22Rv1 (cell line): ENCODE measurements at regions not wholly inside any gene's neighbourhood (a gene's known extent, or its start where the extent isn't known, plus 50 kb on each side); places are given as distances from the start of the nearest gene placed in this dataset.

Experiments used
- H3K27ac ChIP-seq: fragments of 450-650 bp; 2 replicates; pipeline ENCODE4 v1.5.1; 2017
- ZFX ChIP-seq: fragments of 450-650 bp; IDR thresholded peaks from 2 replicates; pipeline ENCODE4 v1.6.1; 2017; ENCODE audit warnings: antibody characterized with exemption, borderline replicate concordance
- TF ChIP-seq, protein P1 (sequence below): fragments of 450-650 bp; IDR thresholded peaks from 2 replicates; pipeline ENCODE4 v1.5.1; 2017; ENCODE audit warnings: mild to moderate bottlenecking

DNA sequence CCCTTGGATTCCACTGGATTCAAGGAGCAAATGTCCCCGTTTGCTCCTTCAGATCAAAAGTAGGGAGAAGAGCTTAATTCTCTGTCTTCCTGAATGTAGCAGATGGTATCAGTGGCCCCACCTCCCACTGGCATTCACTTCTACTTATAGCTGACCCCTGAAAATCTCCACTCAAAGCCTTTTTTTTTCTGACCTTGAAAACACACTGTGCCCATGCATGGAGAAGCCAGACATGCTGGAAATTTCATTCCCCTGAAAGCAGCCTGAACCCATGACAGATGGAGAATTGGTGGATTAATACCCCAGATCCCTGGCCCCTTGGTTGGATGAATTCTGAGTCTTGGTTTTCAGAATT, 76.6 kb upstream of the UBAC2 start:
- H3K27ac ChIP-seq, result no peak overlapping the region
- TF ChIP-seq, protein P1, sequence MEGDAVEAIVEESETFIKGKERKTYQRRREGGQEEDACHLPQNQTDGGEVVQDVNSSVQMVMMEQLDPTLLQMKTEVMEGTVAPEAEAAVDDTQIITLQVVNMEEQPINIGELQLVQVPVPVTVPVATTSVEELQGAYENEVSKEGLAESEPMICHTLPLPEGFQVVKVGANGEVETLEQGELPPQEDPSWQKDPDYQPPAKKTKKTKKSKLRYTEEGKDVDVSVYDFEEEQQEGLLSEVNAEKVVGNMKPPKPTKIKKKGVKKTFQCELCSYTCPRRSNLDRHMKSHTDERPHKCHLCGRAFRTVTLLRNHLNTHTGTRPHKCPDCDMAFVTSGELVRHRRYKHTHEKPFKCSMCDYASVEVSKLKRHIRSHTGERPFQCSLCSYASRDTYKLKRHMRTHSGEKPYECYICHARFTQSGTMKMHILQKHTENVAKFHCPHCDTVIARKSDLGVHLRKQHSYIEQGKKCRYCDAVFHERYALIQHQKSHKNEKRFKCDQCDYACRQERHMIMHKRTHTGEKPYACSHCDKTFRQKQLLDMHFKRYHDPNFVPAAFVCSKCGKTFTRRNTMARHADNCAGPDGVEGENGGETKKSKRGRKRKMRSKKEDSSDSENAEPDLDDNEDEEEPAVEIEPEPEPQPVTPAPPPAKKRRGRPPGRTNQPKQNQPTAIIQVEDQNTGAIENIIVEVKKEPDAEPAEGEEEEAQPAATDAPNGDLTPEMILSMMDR, result no peak
- no peak for TF ChIP-seq ZFX

DNA sequence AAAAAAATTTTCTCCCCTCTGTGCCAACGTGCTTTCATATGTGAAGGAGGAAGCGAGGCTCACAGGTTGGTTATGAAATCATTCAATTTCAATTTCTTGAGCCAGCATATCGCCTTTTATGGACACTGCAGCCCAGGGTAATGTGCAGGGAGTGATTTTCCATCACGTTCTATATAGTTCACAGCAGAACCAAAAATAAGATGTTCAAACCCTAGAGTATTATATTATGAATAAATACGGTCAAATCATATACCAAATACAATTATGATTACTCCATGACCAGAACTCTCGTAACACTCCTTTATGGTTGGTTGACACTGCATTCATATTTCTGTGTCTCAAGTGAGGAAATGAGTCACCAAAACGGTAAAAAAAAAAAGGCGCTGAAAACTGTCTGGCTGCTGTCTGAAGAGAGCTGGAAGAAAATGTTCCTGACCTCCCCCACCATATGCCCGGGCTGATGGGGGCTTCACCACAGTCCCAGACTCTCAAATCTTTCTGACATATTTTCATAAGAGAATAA, 75.8 kb upstream of the UBAC2 start:
- TF ChIP-seq, protein P1, result no peak
- no peak for TF ChIP-seq ZFX
- no peak overlapping the region for H3K27ac ChIP-seq

DNA sequence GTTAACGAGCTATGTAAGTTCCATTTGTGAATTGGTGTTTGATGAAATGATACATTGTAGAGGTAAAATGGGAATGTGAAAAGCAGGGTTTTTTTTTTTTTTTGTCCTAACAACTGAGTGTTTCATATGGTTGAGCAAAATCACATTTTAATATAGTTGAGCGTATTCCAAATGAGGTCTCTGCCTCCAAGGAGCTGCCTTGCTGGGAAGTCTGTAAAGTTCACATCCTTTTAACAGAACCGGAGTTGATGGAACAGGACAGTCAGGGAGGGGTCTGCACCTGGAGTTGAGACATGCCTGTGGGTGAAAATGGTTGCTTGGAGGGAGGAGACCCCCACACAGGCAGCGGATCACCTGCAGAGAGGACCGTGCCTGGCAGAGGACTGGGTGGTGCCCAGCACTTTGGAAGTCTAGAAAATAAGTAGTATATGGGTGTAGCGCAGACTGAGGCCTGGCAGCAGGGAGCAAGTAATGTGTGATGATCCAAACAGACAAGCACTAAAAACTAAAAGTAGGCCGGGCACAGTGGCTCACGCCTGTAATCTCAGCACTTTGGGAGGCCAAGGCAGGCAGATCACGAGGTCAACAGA, 75.2 kb upstream of the UBAC2 start:
- no peak for TF ChIP-seq ZFX
- TF ChIP-seq, protein P1, result no peak
- H3K27ac ChIP-seq, result no peak overlapping the region

DNA sequence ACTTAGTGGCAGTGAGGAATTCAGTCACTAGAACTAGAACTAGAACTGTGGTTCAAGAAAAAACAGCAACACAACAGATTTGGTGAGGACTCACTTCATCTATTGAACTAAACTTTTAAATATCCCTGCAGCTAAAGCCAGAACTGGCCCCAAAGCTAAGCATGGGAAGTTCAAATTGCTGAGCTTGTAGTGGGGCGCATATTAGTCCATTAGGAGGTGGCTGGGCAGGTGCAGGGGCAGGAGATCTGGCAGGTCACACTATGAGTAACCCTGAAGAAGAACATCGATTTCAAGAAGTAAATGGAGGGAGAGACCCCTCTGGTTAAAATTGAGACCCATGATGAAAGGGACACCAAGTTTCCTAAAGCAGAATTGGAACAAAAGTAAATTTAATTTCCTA, 73.8 kb upstream of the UBAC2 start:
- no peak overlapping the region for H3K27ac ChIP-seq
- TF ChIP-seq, protein P1, result no peak
- no peak for TF ChIP-seq ZFX

DNA sequence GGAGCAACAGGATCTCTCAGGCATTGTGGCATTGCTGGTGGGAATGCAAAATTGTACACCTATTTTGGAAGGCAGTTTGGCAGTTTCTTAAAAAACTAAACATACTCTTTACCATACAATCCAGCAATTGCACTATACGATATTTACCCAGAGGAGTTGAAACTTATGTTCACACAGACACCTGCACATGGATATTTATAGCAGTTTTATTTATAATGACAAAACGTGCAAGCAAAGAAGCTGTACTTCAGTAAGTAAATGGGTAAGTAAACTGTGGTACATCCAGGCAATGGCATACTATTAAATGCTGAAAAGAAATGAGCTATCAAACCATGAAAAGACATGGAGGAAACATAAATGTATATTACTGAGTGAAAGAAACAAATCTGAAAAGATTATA, 71.6 kb upstream of the UBAC2 start:
- TF ChIP-seq, protein P1, result no peak
- no peak for TF ChIP-seq ZFX
- H3K27ac ChIP-seq, result no peak overlapping the region

DNA sequence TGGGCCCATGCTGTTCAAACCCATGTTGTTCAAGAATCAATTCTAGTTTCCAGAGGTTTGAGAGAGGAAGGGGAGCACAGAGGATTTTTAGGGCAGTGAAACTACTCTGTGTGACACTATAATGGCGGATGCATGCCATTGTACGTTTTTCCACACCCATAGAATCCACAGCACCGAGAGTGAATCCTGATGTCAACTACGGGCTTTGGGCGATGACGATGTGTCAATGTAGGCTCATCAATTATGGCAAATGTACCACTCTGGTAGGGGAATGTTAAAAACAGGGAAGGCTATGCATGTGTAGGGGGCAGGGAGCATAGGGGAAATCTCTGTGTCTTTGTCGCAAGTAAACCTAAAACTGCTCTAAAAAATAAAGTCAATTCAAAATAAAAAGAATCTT, 70.7 kb upstream of the UBAC2 start:
- no peak overlapping the region for H3K27ac ChIP-seq
- TF ChIP-seq ZFX, result no peak
- TF ChIP-seq, protein P1, result no peak

DNA sequence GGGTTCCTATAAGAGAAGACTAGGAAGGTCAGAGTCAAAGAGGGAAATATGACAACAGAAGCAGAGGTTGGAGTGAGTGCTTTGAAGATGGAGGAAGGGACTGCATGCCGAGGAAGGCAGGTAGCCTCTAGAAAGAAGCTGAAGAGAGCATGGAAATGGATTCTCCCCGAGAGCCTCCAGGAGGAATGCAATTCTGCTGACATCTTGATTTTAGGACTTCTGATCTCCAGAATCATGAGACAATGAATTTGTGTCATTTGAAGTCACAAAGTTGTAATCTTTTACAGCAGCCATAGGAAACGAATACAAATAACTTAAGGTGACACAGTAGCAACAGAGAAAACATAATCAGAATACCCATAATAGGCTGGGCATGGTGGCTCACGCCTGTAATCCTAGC, 69.2 kb upstream of the UBAC2 start:
- TF ChIP-seq ZFX, result no peak
- TF ChIP-seq, protein P1, result no peak
- no peak overlapping the region for H3K27ac ChIP-seq
